ENCODE measurements at regions not wholly inside any gene's neighbourhood (a gene's known extent, or its start where the extent isn't known, plus 50 kb on each side); places are given as distances from the start of the nearest gene placed in this dataset.

DNA sequence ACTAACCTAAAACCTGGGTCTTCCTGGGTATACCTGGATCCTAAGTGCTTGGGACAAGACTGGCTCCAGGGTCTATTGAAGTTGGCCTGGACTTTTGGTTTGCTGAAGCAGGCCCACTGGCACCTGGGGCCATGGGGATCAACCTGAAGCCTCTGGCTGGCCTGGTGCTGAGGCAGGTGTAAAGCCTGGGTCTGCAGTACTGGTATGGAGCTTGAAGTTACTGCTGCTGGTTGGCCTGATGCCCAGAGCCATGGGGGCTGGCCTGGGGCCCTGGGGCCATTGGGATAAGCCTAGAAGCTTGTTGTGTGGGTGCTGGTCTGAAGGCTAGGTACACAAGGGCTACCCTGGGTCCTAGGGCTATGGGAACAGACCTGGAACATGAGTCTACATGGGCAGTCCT lies 743.2 kb upstream of the GRIA3 start:
- TF ChIP-seq POLR2AphosphoS5 (IDR thresholded peaks at IDR 0.05) (no peak), EP300 (IDR thresholded peaks at IDR 0.05) (no peak), POLR2A (IDR thresholded peaks at IDR 0.05) (no peak)
- TF ChIP-seq, protein P1, sequence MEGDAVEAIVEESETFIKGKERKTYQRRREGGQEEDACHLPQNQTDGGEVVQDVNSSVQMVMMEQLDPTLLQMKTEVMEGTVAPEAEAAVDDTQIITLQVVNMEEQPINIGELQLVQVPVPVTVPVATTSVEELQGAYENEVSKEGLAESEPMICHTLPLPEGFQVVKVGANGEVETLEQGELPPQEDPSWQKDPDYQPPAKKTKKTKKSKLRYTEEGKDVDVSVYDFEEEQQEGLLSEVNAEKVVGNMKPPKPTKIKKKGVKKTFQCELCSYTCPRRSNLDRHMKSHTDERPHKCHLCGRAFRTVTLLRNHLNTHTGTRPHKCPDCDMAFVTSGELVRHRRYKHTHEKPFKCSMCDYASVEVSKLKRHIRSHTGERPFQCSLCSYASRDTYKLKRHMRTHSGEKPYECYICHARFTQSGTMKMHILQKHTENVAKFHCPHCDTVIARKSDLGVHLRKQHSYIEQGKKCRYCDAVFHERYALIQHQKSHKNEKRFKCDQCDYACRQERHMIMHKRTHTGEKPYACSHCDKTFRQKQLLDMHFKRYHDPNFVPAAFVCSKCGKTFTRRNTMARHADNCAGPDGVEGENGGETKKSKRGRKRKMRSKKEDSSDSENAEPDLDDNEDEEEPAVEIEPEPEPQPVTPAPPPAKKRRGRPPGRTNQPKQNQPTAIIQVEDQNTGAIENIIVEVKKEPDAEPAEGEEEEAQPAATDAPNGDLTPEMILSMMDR (IDR thresholded peaks at IDR 0.05), result no peak
- Histone ChIP-seq H3K4me1 (no peaks in the 10 kb centered on the region), H3K27me3 (no peaks in the 10 kb centered on the region), H3K36me3 (no peaks in the 10 kb centered on the region), H3K27ac (no peak overlapping the region), H3K9me3 (peaks cover 0 to 14% (median 0%) of the 10 kb centered on the region in 3 donors), H3K4me3 (no peak overlapping the region)
- ATAC-seq, result no peak

GRCh38 chrX:122441451-122441850 lies 742.6 kb upstream of the GRIA3 start:
- ATAC-seq, result peak; percentile 22
- Histone ChIP-seq H3K27ac (no peak overlapping the region), H3K4me1 (no peaks in the 10 kb centered on the region), H3K27me3 (no peaks in the 10 kb centered on the region), H3K4me3 (no peak overlapping the region), H3K36me3 (no peaks in the 10 kb centered on the region), H3K9me3 (peaks cover 0 to 14% (median 0%) of the 10 kb centered on the region in 3 donors)
- TF ChIP-seq POLR2AphosphoS5 (IDR thresholded peaks at IDR 0.05) (no peak), POLR2A (IDR thresholded peaks at IDR 0.05) (no peak), EP300 (IDR thresholded peaks at IDR 0.05) (no peak)
- TF ChIP-seq, protein P1 (IDR thresholded peaks at IDR 0.05), result no peak
- WGBS, 2 donors (ENCODE audit: low coverage in 1 of 2), result no CpG with 5 or more reads among the region's 1 CpG

GRCh38 chrX:122445466-122445865 lies 738.6 kb upstream of the GRIA3 start:
- Histone ChIP-seq H3K9me3 (no peaks in the 10 kb centered on the region), H3K27ac (no peak overlapping the region), H3K27me3 (no peaks in the 10 kb centered on the region), H3K4me1 (no peaks in the 10 kb centered on the region), H3K36me3 (no peaks in the 10 kb centered on the region), H3K4me3 (no peak overlapping the region)
- TF ChIP-seq, protein P1 (IDR thresholded peaks at IDR 0.05), result no peak
- TF ChIP-seq EP300 (IDR thresholded peaks at IDR 0.05) (no peak), POLR2A (IDR thresholded peaks at IDR 0.05) (no peak), POLR2AphosphoS5 (IDR thresholded peaks at IDR 0.05) (no peak)
- ATAC-seq, result no peak

DNA sequence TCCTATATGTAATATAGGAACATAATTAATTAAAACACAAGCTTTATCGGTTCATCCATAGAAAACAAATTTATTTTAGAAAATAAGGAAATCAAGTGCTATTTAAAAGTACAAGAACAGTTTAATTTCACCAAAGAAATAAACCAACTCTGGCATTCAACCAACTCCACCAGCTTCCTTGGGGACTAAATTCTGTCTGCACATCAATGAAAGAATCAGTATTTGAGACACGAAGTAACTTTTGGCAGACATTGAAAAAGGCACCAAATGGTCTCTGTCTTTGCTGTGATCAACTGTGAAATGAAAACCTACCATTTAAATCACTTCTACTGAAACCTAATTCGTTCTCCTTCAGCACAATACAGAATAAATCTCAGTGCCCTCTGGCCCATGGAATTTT lies 719.7 kb upstream of the GRIA3 start:
- WGBS, 2 donors (ENCODE audit: low coverage in 1 of 2), result 44 to 68% methylated on average over 2 to 3 of the region's 3 CpGs
- no peak for ATAC-seq
- no peak overlapping the region for H3K4me3 ChIP-seq
- H3K36me3 ChIP-seq, result no peaks in the 10 kb centered on the region
- H3K4me1 ChIP-seq, result no peaks in the 10 kb centered on the region
- TF ChIP-seq, protein P1 (IDR thresholded peaks at IDR 0.05), result no peak
- no peak for TF ChIP-seq POLR2A (IDR thresholded peaks at IDR 0.05)
- TF ChIP-seq EP300 (IDR thresholded peaks at IDR 0.05), result no peak
- TF ChIP-seq POLR2AphosphoS5 (IDR thresholded peaks at IDR 0.05), result no peak
- no peaks in the 10 kb centered on the region for H3K9me3 ChIP-seq
- H3K27ac ChIP-seq, result no peak overlapping the region
- H3K27me3 ChIP-seq, result no peaks in the 10 kb centered on the region

GRCh38 chrX:122475306-122475705 lies 708.8 kb upstream of the GRIA3 start:
- Histone ChIP-seq H3K9me3 (no peaks in the 10 kb centered on the region), H3K4me1 (no peaks in the 10 kb centered on the region), H3K36me3 (no peaks in the 10 kb centered on the region), H3K27ac (no peak overlapping the region), H3K4me3 (no peak overlapping the region), H3K27me3 (no peaks in the 10 kb centered on the region)
- ATAC-seq, result no peak
- TF ChIP-seq EP300 (IDR thresholded peaks at IDR 0.05) (no peak), POLR2AphosphoS5 (IDR thresholded peaks at IDR 0.05) (no peak), POLR2A (IDR thresholded peaks at IDR 0.05) (no peak)
- TF ChIP-seq, protein P1 (IDR thresholded peaks at IDR 0.05), result no peak
